LoVo (cell line): ENCODE measurements at regions not wholly inside any gene's neighbourhood (a gene's known extent, or its start where the extent isn't known, plus 50 kb on each side); places are given as distances from the start of the nearest gene placed in this dataset.

Source experiments
- DNase-seq: peaks from one replicate; pipeline ENCODE4 v3.0.0-alpha.2; 2016; ENCODE audit warnings: low spot score

- no peak for DNase-seq
Measured at GRCh38 chr15:69818529-69818928, 279.2 kb downstream of the TLE3 start.

DNA sequence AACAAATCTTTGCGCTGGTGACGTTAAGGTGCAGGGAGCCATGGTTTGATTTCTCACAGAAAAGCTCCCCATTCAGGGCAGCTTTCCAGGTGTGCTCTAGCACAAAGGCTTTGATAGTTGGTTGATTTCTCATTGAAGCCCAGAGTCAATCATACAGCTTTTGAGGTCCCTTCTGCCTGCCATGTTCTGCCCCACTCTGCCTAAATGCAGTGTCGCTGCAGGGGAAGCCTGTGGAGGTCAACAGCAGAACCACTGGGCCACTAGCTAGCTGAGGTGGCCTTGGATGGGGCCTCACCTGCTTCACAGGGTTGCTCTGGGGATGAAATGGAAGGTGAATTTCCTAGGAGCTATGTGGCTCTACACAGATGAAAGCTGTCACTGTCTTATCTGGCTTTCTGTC, 278.3 kb downstream of the TLE3 start:
- DNase-seq: no peak

DNA sequence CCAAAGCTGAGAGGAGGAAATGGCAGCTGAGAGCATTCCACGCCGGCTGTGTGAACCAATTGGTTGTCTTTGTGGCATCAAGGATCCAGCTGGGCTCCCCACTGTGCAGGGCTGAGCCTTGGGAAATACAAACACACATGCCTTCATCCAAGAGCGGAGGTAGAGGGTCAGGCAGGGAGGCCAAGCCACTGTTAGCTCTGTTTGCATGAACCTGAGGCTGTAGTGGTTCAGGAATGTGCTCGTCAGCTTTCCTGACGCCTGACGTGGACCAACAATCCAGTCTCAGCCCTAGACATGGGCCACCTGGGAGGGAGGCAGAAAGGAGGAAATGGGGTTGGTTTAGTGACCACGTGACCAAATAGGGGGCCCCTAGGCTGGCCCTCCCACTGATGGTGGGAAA, 276.9 kb downstream of the TLE3 start:
- DNase-seq: no peak

- DNase-seq: no peak
Measured at GRCh38 chr15:69823223-69823907, 274.4 kb downstream of the TLE3 start.

- DNase-seq: no peak
Measured at GRCh38 chr15:69824075-69824876, 273.4 kb downstream of the TLE3 start.

- no peak for DNase-seq
Measured at GRCh38 chr15:69824877-69825406, 272.8 kb downstream of the TLE3 start.

GRCh38 chr15:69825941-69826818, 271.5 kb downstream of the TLE3 start:
- DNase-seq: no peak

DNA sequence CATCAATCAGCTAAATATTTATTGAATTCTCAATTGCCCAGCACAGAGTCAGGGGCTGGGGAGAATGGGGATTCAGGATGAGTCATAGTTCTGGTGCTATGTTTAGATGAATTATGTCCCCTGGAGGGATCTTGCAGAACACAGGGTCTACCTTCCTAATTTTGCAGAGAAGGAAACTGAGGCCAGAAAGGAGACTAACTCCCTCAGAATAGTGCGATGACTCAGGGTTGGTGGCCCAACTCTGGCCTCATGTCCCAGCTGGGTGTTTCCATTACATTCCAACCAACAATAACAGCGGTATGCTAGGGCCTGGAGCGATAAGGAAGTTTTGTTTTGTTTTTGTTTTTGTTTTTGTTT, 270.9 kb downstream of the TLE3 start:
- no peak for DNase-seq

DNA sequence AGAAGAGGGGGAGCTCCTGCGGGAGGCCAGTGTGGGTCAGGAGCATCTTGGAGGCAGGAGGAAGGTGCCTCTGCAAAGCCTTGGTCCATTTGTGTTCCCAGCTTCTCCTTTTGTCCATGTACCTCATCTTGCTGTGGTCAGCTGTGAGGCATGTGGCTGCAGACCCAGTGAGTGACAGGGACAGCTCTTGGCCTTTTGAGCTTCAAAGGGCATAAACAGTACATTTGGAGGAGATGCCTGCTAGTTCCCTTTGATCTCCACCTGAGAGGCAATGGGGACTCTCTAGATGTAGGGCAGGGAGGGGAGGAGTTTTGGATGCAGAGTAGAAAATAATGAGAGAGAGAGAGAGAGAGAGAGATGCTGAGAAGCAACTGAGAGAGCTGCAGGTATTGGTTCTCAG, 270.0 kb downstream of the TLE3 start:
- no peak for DNase-seq

DNA sequence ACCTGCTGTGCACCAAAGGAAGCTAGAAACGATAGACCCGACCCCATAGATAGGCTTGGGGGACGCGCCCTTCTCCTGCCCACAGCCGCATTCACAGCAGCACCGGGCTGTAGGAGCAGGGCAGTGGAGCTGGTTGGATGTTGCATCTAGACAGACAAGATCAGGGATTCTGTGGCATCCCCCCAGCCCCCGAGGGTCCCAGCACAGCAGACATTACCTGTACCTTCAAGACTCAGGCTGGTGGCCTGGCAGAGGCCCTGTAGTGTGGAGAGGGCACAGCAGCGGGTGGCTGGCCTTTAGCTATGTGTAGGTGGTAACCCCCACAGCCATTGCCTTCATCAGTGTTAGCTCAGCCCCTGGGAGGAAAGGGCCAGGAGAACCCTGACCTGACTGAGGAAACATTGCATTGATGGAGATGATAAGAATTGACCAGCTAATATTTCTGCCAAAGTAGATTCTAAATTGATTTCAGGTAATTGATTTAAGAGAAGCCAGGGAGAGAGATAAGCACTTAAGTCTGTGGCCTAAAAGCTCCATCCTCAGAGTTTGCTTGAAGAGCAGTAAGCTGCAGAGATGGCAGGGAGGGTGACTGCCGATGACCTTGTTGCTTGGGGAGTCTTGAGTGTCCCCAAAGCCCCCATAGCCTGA, 269.4 kb downstream of the TLE3 start:
- DNase-seq: no peak

GRCh38 chr15:69829974-69830373, 267.7 kb downstream of the TLE3 start:
- no peak for DNase-seq

- no peak for DNase-seq
Measured at GRCh38 chr15:69830430-69830829, 267.3 kb downstream of the TLE3 start.

DNA sequence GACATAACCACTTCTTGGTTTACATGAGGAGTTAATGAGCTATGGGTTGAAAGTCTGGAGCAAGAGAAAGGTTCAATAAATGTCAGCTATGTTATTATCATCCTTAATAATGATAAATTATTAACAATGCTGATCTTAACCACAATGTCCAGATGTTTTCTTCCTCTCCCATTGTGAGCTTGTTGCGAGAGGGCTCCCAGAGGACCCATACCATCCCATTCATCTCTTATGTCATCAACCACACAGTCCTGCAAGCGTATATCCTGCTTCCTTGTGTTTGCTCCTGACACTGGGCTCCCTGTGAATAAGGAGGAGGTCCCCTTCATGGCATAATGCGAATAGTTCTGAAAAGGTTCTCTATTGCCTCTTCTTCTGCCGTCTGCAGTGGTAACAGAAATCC, 266.8 kb downstream of the TLE3 start:
- DNase-seq: no peak

GRCh38 chr15:69834267-69834666, 263.4 kb downstream of the TLE3 start:
- no peak for DNase-seq

DNA sequence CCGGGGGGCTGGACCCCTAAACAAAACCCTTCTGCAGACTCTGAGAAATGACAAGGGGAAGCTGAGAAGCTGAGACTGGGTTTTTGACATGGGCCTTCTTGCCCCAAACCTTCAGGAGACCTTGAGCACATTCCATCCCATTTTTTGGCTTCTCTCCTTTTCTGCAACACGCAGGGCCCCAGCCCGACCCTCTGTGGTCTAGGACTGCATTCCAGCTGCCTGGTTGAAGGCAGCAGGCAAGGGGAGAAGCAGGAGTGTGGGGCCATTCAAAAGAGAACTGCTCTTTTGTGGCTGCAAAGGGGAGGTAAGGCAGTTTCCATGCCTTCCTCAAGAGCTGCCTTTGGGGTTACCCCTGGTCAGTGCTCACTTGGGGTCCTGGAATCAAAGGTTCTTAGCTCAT, 263.0 kb downstream of the TLE3 start:
- DNase-seq: no peak

- DNase-seq: no peak
Measured at GRCh38 chr15:69836048-69836447, 261.7 kb downstream of the TLE3 start.

DNA sequence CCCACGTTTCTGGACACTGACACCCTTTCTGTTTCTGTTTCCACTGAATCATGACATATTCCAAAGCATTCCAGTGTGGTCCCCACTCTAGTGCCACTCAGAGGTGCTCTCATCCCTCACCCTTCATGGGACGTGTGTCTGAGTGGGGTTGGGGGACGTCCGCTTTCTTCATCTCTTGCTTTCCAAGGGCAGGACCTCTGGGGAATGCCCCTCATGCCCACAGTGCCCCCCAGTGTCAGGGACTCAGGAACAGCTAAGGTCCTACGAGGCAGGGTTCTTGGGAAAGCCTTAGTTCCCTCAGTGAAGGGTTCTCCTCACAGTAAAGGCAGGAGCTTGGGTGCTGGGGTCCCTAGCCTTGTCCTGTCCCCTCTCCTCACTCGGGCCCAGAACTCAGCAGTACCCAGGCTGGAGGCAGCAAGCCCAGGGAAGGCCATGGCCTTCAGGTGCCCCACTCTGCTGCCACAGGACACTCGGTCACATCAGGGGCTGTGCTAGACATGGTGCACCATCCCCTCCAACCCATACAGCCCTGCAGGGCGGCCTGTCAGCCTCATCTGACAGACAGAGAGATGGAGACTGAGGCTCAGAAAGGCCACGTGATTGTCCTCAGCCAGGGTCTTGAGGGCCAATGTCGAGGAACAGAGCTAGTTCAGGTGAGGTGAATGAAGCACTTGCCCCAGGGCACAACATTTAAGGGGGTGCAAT, 261.0 kb downstream of the TLE3 start:
- no peak for DNase-seq

DNA sequence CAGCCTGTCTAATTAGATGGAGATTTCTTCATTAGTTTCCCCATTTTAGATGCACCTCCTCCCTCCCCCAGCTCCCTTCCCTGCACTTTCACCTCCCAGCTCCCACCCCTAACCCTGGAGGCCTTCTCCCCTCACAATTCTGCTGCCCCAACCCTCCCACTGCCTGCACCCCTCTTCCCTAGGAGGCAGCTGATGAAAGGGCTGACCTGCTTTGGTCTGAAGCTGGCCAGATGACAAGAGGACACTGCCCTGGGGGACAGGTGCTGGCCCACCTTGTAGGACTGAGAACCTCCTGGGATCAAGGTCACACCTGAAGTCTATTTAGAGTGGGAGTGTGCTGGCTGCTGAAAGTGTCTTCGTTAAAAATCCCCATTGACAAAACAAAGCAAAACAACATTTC, 259.4 kb downstream of the TLE3 start:
- DNase-seq: no peak

- no peak for DNase-seq
Measured at GRCh38 chr15:69838994-69839393, 258.7 kb downstream of the TLE3 start.

DNA sequence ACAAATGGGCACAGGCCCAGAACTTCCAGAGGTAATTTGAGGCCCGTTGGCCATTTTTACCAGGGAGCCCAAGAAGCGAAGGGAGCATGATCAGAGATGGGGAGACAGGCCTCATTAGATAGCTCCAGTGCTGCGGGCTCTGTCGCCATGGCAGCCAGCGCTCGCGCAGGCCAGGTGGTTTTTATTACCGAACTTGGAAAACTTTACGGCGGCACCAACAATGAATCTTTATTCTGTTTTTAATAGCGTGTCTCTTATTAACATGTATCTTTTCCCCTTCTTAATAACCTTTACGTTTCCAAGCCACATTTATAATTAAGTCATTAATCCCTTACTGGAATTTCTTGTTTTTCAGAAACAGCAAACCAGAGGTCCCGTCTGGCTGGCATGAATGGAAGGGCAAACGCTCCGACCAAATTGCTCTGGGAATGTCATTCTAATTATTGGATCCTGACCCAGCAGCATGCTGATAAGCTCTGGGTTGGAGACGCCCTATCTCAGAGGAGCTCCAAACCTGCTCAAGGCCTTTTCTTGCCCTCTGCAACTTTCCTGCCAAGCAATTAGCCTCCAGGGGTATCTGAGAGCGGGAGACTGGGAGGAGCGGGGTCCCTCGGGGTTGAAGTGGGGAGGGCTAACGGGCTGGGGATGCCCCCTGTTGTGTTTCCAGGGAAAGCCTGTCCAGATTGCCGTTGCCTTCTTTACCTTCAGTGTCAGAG, 256.4 kb downstream of the TLE3 start:
- DNase-seq: no peak

GRCh38 chr15:69842851-69843250, 254.9 kb downstream of the TLE3 start:
- no peak for DNase-seq
